ENCODE measurements at regions not wholly inside any gene's neighbourhood (a gene's known extent, or its start where the extent isn't known, plus 50 kb on each side); places are given as distances from the start of the nearest gene placed in this dataset.

DNA sequence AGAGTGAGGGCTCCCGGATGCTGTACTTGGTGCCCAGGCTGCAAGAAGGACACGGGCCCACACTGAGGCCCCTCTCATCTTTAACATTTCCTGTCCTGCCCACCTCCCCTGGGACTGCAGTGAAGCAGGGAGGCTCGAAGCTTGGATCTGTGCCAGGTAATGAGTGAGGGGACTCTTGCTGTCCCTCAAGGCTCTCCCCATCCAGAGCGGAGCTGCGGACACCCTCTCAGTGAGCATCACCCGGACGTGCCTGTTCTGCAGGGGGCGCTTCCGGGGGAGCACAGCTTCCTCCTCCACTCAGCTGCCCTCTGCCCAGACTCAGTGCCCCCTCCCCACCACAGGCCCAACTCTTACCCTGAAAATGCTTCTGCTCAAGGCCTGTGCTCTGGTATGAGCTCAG is 150.0 kb upstream of the MYCN start:
- TF ChIP-seq ISL1 (CRISPR knock-in tag; IDR thresholded peaks at IDR 0.05) (no peak), TCF4 (CRISPR knock-in tag; IDR thresholded peaks at IDR 0.05; ENCODE audit: borderline replicate concordance) (no peak), RARB (CRISPR knock-in tag; IDR thresholded peaks at IDR 0.05) (no peak), OSR1 (CRISPR knock-in tag; IDR thresholded peaks at IDR 0.05) (no peak)
- TF ChIP-seq, protein P1, sequence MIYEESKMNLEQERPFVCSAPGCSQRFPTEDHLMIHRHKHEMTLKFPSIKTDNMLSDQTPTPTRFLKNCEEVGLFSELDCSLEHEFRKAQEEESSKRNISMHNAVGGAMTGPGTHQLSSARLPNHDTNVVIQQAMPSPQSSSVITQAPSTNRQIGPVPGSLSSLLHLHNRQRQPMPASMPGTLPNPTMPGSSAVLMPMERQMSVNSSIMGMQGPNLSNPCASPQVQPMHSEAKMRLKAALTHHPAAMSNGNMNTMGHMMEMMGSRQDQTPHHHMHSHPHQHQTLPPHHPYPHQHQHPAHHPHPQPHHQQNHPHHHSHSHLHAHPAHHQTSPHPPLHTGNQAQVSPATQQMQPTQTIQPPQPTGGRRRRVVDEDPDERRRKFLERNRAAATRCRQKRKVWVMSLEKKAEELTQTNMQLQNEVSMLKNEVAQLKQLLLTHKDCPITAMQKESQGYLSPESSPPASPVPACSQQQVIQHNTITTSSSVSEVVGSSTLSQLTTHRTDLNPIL (CRISPR knock-in tag; IDR thresholded peaks at IDR 0.05; ENCODE audit: low read depth) = no peak
